WTC11 (cell line): ENCODE measurements at regions not wholly inside any gene's neighbourhood (a gene's known extent, or its start where the extent isn't known, plus 50 kb on each side); places are given as distances from the start of the nearest gene placed in this dataset.

Experiments used
- CREB1 ChIP-seq: sonication (generic); formaldehyde crosslinking; IDR thresholded peaks from 2 replicates; pipeline ENCODE4 v1.8.0; 2023; ENCODE audit warnings: mild to moderate bottlenecking, missing genetic modification reagents
- CREM ChIP-seq: sonication (generic); formaldehyde crosslinking; IDR thresholded peaks from 2 replicates; pipeline ENCODE4 v1.8.1; 2022; ENCODE audit warnings: mild to moderate bottlenecking, missing genetic modification reagents, moderate library complexity
- ETV6 ChIP-seq: sonication (generic); formaldehyde crosslinking; IDR thresholded peaks from 2 replicates; pipeline ENCODE4 v1.8.1; 2022; ENCODE audit warnings: mild to moderate bottlenecking, missing genetic modification reagents
- FOXJ3 ChIP-seq: sonication (generic); formaldehyde crosslinking; IDR thresholded peaks from 2 replicates; pipeline ENCODE4 v1.9.0; 2021; ENCODE audit warnings: missing genetic modification reagents, mild to moderate bottlenecking, borderline replicate concordance
- MYBL2 ChIP-seq: sonication (generic); formaldehyde crosslinking; IDR thresholded peaks from 2 replicates; pipeline ENCODE4 v1.8.1; 2023; ENCODE audit warnings: mild to moderate bottlenecking, moderate library complexity, missing genetic modification reagents
- NR1H2 ChIP-seq: sonication (generic); formaldehyde crosslinking; IDR thresholded peaks from 2 replicates; pipeline ENCODE4 v1.9.0; 2021; ENCODE audit warnings: mild to moderate bottlenecking, moderate library complexity, missing genetic modification reagents
- ZNF219 ChIP-seq: sonication (generic); formaldehyde crosslinking; IDR thresholded peaks from 2 replicates; pipeline ENCODE4 v1.8.0; 2023; ENCODE audit warnings: missing genetic modification reagents, mild to moderate bottlenecking, borderline replicate concordance
- TF ChIP-seq, protein P1 (sequence below): fragments of 200-600 bp; IDR thresholded peaks from 2 replicates; pipeline ENCODE4 v1.8.0; 2022; ENCODE audit warnings: antibody characterized with exemption
- TF ChIP-seq, protein P2 (sequence below): sonication (generic); formaldehyde crosslinking; IDR thresholded peaks from 2 replicates; pipeline ENCODE4 v1.8.1; 2023; ENCODE audit warnings: mild to moderate bottlenecking, missing genetic modification reagents, borderline replicate concordance
- TF ChIP-seq, protein P3 (sequence below): fragments of 250-450 bp; sonication (Bioruptor Pico); IDR thresholded peaks from 2 replicates; pipeline ENCODE4 v2.1.2; 2022; ENCODE audit warnings: mild to moderate bottlenecking, moderate library complexity
- TF ChIP-seq, protein P4 (sequence below): sonication (generic); formaldehyde crosslinking; IDR thresholded peaks from 2 replicates; pipeline ENCODE4 v1.8.1; 2022; ENCODE audit warnings: mild to moderate bottlenecking, moderate library complexity, missing genetic modification reagents
- TF ChIP-seq, protein P5 (sequence below): sonication (generic); formaldehyde crosslinking; conservative IDR thresholded peaks from 2 replicates; pipeline ENCODE4 v1.8.1; 2023; ENCODE audit warnings: mild to moderate bottlenecking, low read depth, missing genetic modification reagents, moderate library complexity
- TF ChIP-seq, protein P6 (sequence below): sonication (generic); formaldehyde crosslinking; IDR thresholded peaks from 2 replicates; pipeline ENCODE4 v1.8.1; 2023; ENCODE audit warnings: mild to moderate bottlenecking, moderate library complexity, missing genetic modification reagents

DNA sequence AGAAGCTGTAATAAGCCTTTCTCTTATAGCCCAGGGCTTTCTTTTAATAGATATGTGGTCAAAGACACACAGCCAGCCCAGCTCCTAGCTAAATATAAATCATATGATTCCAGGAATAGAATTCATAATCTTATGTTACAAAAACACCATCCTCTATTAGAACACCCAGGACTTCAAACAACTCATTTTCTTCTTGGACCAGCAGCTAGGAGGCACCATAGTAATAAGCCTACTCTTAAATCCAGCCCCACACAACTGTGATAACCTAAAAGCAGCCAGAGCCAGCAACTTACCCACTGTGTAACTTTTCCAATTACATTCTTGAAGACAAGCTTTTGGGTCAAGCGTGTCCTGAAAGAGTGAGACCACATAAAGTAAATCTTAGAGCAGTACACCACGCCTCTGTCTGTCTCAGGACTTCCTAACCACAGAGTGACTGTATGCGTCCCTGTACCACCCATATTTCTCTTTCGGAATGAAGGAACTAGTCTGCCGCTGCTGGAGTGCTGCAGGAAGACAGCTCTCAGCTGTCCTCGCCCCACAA lies 223.8 kb downstream of the TLE1 start:
- TF ChIP-seq, protein P1, sequence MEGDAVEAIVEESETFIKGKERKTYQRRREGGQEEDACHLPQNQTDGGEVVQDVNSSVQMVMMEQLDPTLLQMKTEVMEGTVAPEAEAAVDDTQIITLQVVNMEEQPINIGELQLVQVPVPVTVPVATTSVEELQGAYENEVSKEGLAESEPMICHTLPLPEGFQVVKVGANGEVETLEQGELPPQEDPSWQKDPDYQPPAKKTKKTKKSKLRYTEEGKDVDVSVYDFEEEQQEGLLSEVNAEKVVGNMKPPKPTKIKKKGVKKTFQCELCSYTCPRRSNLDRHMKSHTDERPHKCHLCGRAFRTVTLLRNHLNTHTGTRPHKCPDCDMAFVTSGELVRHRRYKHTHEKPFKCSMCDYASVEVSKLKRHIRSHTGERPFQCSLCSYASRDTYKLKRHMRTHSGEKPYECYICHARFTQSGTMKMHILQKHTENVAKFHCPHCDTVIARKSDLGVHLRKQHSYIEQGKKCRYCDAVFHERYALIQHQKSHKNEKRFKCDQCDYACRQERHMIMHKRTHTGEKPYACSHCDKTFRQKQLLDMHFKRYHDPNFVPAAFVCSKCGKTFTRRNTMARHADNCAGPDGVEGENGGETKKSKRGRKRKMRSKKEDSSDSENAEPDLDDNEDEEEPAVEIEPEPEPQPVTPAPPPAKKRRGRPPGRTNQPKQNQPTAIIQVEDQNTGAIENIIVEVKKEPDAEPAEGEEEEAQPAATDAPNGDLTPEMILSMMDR: no peak
- no peak for TF ChIP-seq NR1H2 (CRISPR knock-in tag)
- TF ChIP-seq, protein P2, sequence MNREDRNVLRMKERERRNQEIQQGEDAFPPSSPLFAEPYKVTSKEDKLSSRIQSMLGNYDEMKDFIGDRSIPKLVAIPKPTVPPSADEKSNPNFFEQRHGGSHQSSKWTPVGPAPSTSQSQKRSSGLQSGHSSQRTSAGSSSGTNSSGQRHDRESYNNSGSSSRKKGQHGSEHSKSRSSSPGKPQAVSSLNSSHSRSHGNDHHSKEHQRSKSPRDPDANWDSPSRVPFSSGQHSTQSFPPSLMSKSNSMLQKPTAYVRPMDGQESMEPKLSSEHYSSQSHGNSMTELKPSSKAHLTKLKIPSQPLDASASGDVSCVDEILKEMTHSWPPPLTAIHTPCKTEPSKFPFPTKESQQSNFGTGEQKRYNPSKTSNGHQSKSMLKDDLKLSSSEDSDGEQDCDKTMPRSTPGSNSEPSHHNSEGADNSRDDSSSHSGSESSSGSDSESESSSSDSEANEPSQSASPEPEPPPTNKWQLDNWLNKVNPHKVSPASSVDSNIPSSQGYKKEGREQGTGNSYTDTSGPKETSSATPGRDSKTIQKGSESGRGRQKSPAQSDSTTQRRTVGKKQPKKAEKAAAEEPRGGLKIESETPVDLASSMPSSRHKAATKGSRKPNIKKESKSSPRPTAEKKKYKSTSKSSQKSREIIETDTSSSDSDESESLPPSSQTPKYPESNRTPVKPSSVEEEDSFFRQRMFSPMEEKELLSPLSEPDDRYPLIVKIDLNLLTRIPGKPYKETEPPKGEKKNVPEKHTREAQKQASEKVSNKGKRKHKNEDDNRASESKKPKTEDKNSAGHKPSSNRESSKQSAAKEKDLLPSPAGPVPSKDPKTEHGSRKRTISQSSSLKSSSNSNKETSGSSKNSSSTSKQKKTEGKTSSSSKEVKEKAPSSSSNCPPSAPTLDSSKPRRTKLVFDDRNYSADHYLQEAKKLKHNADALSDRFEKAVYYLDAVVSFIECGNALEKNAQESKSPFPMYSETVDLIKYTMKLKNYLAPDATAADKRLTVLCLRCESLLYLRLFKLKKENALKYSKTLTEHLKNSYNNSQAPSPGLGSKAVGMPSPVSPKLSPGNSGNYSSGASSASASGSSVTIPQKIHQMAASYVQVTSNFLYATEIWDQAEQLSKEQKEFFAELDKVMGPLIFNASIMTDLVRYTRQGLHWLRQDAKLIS (CRISPR knock-in tag): no peak
- TF ChIP-seq MYBL2 (CRISPR knock-in tag): no peak
- TF ChIP-seq ETV6 (CRISPR knock-in tag): no peak
- TF ChIP-seq CREB1: no peak
- TF ChIP-seq FOXJ3 (CRISPR knock-in tag): no peak
- TF ChIP-seq, protein P3, sequence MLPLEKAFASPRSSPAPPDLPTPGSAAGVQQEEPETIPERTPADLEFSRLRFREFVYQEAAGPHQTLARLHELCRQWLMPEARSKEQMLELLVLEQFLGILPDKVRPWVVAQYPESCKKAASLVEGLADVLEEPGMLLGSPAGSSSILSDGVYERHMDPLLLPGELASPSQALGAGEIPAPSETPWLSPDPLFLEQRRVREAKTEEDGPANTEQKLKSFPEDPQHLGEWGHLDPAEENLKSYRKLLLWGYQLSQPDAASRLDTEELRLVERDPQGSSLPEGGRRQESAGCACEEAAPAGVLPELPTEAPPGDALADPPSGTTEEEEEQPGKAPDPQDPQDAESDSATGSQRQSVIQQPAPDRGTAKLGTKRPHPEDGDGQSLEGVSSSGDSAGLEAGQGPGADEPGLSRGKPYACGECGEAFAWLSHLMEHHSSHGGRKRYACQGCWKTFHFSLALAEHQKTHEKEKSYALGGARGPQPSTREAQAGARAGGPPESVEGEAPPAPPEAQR: no peak
- no peak for TF ChIP-seq ZNF219 (CRISPR knock-in tag)
- TF ChIP-seq, protein P4, sequence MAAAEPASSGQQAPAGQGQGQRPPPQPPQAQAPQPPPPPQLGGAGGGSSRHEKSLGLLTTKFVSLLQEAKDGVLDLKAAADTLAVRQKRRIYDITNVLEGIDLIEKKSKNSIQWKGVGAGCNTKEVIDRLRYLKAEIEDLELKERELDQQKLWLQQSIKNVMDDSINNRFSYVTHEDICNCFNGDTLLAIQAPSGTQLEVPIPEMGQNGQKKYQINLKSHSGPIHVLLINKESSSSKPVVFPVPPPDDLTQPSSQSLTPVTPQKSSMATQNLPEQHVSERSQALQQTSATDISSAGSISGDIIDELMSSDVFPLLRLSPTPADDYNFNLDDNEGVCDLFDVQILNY (CRISPR knock-in tag): no peak
- TF ChIP-seq, protein P5, sequence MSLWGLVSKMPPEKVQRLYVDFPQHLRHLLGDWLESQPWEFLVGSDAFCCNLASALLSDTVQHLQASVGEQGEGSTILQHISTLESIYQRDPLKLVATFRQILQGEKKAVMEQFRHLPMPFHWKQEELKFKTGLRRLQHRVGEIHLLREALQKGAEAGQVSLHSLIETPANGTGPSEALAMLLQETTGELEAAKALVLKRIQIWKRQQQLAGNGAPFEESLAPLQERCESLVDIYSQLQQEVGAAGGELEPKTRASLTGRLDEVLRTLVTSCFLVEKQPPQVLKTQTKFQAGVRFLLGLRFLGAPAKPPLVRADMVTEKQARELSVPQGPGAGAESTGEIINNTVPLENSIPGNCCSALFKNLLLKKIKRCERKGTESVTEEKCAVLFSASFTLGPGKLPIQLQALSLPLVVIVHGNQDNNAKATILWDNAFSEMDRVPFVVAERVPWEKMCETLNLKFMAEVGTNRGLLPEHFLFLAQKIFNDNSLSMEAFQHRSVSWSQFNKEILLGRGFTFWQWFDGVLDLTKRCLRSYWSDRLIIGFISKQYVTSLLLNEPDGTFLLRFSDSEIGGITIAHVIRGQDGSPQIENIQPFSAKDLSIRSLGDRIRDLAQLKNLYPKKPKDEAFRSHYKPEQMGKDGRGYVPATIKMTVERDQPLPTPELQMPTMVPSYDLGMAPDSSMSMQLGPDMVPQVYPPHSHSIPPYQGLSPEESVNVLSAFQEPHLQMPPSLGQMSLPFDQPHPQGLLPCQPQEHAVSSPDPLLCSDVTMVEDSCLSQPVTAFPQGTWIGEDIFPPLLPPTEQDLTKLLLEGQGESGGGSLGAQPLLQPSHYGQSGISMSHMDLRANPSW (CRISPR knock-in tag): no peak
- no peak for TF ChIP-seq CREM (CRISPR knock-in tag)
- TF ChIP-seq, protein P6, sequence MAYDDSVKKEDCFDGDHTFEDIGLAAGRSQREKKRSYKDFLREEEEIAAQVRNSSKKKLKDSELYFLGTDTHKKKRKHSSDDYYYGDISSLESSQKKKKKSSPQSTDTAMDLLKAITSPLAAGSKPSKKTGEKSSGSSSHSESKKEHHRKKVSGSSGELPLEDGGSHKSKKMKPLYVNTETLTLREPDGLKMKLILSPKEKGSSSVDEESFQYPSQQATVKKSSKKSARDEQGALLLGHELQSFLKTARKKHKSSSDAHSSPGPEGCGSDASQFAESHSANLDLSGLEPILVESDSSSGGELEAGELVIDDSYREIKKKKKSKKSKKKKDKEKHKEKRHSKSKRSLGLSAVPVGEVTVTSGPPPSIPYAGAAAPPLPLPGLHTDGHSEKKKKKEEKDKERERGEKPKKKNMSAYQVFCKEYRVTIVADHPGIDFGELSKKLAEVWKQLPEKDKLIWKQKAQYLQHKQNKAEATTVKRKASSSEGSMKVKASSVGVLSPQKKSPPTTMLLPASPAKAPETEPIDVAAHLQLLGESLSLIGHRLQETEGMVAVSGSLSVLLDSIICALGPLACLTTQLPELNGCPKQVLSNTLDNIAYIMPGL (CRISPR knock-in tag): no peak
